ENCODE measurements at regions not wholly inside any gene's neighbourhood (a gene's known extent, or its start where the extent isn't known, plus 50 kb on each side); places are given as distances from the start of the nearest gene placed in this dataset.

DNA sequence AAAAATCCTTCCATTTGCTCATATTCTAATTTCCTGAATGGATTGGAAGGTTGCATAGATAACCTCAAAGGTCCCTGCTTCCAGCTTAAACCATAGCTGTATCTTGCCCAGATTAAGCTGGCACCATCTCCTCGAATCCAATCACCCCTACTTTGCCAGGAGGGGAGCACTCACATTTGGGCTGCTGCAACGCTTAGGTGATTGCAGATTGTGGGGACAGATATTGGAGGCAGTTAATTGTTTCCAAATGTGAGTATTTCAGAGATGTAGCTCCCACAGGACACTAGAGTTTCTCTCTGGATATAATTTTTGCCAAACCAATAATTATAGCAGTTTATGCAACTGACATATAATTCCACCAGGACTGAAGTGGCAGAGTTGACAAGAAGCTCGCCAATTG lies 53.5 kb upstream of the ACSL1 start:
- intact Hi-C loops (cut with micrococcal nuclease), result no loop called here

DNA sequence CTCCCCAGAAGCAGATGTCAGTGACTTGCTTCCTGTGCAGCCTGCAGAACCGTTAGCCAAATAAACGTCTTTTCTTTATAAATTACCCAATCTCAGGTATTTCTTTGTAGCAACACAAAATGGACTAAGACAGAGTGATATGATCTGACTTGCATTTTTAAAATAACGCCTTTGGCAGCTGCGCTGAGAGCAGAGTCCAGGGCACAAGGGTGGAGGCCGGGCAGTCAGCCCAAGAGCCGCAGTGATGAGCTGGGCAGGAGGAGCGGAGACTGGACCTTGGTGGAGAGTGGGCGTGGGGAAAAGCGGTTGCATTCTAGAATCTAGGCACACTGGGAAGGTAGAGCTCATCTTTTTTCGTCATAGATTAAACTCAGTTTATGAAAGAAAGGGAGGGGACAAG lies 56.5 kb upstream of the ACSL1 start:
- intact Hi-C loops (cut with micrococcal nuclease), result no loop called here

DNA sequence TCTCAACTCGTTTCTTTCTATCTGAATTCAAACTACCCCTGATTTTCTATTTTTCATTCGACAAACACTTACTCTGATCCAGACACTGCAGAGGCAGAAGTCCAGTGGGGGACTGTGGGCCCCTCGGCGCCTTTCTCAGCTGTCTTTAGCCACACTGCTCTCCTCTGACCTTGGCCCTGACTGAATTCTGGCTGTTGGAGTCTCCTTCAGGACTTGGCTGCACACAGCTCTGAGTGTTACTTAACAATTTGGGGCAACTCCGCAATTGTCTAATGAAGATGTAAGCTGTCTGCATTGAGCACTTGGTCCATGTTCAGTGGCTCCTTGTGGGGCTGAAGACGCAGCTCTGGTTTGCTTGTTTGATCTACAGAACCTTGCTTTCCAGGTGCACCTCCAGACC lies 57.3 kb upstream of the ACSL1 start:
- intact Hi-C loops (cut with micrococcal nuclease), result no loop called here

DNA sequence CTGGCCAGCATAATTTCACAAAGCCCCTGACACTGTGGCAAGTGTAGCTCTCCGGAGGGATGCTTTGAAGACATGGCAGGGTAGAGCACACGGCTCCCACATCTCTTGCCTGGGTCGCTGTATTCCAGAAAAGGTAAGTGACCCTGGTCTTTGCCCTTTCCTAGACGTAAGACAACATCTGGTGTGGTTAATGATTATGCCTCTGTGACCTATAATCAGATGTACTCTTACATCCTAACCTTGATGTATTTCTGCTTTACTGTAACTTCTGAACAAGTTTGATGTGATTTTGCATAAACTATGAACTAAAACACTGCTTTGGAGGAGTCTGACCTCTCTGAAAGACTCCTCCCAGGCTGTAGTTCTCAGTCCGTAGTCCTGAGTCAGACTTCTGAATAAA lies 59.1 kb upstream of the ACSL1 start:
- intact Hi-C loops (cut with micrococcal nuclease), result no loop called here

DNA sequence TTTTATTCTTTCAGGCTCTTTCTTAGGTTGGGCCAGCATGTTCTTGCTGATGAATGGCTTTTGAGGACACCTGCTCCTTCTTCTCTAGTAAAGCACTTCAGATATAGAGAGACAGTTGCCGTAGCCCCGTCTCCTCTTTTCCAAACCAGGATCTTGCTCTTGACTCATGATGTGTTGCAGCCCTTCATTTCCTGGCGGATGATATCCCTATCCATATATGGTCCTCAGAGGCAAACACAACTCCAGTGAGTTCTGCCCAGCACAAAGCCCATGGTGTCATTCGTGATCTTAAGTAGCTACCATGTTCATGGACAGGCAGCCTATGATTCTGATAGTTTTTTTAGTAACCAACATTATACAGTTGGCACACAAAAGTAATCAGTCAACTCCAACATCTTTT lies 59.8 kb upstream of the ACSL1 start:
- intact Hi-C loops (cut with micrococcal nuclease), result no loop called here

DNA sequence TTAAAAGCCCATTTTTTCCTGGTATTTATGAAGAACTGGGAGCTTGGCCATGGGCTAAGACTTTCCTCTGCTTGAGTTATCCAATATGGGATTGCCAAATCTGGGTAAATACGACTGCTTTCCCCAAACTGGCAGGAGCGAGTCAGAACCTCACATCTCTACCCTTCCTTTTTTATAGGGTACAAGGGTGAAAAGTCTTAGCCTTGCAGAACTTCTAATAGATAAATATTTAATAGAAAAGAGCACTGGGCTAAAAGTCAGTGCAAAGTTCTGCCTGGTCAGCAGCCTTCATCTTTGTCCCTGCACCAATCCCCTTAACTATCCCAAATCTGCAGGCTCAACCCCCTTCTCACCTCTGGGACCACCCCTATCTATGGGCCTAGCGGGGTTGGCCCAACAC lies 61.6 kb upstream of the ACSL1 start:
- intact Hi-C loops (cut with micrococcal nuclease), result no loop called here

DNA sequence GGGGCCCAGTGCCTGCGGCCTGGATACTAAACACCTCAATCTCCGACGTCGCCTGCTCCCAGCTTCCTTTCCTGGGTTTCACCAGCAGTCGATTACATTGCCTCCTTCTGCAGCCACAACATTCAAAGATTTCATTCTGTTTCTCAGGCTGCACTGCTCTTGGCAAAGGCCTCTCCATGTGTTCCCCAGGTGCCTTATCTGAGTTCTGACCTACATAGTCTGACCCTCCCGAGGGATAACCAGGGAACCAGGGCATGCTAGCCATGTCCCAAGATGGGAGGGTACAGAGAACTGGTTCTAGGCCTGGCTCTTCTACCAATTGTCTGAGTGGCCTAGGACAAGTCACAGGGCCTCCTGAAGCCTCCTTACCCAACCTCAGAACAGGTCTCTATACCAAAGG lies 62.2 kb upstream of the ACSL1 start:
- intact Hi-C loops (cut with micrococcal nuclease), result no loop called here

DNA sequence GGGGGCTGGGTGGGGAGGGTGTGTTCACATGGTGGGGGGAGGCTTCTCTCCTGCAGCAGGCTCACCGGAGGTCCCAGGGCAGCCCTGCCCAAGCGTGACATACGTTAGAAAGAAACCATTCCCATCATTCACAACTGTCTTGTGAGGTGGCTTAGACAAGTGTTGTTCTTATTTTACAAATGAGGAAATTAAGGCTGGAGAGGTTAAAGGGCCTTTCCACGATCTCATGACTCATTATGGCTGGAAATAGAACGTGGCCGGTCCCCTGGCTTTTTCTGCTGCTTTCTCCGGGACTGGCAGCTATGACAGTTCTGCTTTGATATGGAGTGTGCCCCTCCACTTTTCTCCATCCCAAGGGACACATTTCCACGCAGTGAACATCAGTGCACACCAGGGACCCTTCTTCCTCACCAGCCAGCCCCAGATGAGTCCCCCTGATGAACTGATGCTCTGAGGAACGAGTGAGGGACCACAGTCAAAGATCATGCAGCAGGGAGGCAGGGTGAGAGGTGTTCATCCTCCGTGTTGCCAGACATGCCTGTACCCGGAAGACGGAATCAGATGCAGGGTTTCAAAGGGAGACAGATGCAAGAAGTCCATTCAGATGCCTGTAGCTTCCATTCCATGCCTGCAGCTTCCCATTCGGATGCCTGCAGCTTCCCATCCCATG lies 64.0 kb upstream of the ACSL1 start:
- intact Hi-C loops (cut with micrococcal nuclease), result no loop called here

DNA sequence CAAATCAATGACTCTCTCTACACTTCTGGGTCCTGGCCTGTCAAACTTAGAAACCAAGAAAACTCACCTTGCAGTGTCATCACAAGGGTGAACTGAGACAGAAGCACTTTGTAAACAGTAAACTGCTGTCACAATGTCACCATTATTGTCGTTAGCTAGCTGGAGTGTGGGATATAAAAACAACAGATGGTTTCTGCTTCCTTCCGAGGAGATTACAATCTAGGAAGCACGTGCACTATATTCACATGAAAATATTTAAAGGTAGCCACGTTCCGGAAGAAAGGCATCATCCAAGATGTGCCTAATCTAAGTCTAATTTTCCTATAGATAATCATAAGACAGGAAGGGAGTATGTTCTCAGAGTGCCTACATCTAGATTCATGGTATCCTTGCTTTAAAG lies 64.7 kb upstream of the ACSL1 start:
- intact Hi-C loops (cut with micrococcal nuclease), result no loop called here

DNA sequence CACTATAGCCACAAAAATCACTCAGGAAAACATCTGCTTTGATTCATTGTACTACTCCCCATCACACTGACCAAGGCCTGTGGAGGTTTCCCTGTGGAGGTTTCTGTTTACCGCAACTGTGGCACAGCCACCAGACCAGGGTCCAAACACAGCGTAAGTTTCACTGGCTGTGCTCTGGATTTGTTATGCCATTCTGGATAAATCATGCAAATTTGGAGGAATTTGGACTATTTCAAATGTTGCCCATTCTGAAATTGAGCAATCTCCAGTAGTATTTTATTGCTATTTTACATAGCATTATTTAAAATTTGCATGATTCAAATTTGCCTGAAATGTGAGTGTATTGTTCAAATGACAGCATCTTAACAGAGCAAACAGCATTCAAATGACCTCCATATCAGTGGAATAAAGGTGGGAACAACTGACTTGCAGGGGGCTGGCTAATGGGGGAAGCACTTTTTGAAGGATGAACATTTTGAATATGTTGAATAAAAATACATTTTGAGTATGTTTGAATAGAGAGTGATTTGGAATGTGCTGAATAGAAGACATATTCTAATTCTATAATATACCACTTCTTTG lies 66.1 kb upstream of the ACSL1 start:
- intact Hi-C loops (cut with micrococcal nuclease), result no loop called here

DNA sequence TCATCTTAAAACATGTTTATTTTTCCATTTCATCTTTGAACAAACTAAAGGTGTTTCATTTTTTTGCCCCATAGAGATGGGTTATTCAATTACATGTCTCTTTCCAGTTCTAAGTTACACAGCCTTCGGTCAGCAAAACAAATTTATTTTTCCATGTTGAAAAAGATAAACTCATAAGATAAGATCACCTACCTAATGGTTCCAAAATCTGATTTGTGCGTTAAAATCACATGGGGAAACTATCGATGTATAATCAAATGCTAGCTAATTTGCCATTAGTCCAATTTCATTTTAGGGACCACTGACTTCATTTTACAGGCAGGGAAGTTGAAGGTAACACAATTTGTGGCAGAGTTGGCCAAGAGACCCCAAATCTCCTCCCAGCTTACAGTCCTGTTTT lies 67.2 kb upstream of the ACSL1 start:
- intact Hi-C loops (cut with micrococcal nuclease), result no loop called here

DNA sequence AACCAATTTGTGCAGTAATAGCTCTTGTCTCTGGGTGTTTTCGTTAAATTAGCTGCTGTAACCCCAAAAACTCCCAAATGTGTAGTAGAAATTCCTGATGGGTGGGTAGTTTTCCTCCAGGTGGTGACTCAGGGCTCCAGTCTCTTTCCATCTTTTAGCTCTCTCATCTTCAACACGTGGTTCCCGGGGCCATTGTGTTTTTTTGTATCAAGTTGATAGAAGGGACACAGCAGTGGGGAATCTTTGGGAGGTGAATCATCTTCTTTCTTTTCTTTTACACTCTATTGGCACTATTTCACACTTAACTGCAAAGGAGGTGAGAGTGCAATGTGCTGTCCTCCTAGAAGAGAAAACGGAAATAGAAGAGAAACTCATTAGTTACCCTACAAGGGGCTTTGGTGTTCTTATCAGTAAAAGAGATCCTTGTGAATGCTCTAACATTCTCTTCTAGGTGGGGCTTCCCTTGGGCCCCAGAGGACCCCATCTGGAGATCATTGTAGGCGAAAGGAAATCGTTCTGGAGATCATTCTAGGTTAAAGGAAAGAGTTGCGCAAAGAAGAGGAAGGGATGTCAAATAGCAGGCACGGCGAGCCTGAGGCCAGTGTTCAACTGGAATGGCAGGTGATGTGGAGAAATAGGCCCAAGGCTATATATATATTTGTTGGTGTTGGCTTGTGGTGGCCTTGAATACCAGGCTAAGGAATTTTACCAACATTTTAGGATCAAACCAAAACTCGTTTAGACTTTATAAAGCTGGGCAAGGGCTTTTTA lies 68.2 kb upstream of the ACSL1 start:
- intact Hi-C loops (cut with micrococcal nuclease), result no loop called here

DNA sequence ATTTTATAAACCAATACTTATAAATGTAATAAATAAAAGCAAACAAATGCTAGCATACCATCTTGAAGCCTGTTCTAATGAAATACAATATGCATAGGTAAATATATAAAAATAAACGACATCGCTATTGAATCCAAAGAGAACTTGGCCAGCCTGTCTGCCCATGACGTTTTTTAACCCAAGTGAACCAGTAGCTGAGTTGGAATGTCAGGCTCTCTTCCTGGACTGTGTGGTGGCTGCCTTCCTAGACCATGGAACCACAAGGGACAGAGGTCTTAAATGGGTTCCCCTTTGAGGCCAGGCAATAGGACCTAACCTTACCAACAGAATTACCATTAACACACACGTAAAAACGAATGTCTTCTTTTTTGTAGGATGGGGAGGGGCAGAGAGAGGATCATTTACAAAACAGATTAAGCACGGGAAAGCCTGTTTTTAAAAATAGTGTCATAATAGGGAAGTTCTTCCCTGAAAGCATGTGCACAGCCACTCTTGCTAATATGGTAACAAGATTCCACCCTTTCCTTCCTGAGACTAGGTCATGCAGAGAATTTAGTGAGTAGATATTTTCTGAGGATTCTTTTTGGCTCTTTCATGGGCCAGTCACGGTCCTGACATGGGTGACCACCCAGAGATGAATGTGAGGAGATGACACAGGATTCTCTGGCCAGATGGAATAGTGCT lies 69.4 kb upstream of the ACSL1 start:
- intact Hi-C loops (cut with micrococcal nuclease), result no loop called here

DNA sequence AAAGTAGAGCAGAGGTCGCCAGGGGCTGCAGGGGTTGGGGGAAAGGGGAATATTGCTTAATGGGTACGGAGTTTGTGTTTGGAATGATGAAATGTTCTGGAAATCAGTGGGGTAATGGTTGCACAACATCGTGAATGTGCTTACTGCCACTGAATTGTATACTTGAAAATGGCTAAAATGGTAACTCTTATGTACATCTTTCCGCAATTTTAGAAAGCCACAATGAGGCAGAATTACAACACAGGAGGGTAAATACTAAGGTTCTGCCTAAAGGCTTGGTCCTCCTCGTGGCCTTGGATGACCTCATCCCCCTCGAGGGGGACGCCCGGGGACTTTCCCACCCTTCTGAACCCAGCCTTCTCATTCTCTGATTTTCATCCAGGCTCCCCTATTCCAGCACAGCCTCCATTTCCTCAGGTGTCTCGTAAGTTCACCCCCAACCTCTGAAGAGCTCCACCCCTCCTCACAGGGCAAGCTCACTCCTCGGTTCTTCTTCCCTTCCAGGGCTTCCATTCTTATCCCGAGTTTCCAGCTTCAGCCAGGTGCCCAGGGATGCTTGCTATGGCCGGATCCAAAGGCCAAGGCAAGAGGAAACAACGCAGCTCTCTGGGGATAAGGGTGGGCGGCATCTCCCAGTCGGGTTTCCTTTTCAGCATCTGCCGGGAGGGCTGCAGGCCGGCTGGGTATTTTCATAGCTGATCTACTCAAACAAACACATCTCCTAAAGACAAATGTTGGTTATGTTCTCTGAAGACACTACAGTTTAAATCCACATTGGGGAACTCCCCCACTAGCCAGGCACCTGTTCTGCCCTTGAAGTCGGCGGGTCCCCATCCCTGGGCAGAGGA lies 71.3 kb upstream of the ACSL1 start:
- intact Hi-C loops (cut with micrococcal nuclease), result no loop called here

DNA sequence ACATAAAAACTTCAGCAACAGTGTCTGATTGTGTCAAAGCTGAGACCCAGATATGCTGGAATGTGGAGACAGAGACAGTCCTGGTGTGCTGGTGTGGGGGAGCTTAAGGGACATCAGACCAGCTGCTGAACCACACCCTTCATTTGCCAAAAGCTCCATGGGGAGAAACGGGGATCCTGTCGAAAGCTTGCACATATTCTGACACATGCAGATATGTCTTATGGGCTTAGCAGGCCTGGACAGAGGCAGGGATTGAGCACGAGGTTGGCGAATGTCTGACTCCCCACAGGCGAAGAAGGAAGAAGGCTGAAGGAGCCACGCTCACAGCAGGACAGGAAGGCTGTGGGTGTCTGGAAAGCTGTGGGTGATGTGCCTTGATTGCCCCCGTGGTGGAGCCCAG lies 72.1 kb upstream of the ACSL1 start:
- intact Hi-C loops (cut with micrococcal nuclease), result no loop called here

DNA sequence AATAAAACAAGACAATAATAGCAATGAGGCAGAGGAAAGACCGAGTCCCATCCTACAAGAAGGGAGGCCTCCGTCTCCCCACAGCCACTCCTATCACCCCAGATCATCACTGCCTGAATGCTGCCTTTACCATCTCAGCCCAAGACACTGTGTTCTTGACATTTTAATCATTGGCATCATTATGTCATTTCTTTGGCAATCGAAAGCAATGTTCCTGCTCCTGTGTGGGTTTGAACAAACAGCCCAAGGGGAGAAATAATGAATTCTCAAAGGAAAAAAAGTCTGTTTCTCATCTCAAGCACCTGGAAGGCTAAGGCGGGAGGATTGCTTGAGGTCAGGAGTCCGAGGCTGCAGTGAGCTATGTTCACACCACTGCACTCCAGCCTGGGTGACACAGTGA lies 73.0 kb upstream of the ACSL1 start:
- intact Hi-C loops (cut with micrococcal nuclease), result no loop called here

DNA sequence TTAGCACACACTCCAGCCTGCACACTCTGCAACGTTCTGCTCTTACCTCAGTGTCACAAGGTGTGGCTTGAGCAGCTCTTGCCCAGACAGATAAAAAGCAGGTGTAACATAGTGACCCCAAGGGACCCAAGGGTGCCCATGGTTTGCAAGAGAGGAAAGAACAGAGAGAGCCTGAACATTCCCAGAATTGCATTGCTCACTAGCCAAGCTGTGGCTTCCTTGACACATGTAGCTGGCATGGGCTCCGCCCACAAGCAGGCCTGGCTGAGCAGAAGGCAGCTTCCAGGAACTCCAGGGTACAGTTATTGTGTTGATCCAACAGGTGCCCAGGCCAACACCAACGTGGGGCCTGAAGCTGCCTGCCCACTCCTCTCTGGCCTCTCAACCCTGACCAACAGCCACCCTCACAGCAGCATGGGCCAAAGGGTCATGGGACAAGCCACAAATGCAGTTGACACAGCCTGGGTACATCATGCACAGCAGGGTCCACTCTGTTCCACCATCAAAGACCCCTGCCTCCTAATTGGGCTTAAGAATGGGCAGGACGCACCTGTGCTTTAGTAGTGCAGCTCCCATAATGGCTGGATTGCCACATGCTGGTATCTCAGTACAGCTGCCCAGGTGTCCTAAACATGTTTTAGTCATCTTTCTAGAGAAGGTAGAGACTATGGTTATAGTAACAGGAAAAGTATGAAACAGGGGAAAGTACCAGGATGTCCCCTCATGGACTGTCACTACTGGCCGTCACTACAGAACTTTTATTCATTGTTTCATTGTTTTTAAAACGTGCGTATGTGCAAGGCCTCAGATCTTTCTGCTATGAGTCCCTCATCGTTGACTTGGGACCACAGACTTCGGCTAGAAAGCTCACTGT lies 73.7 kb upstream of the ACSL1 start:
- intact Hi-C loops (cut with micrococcal nuclease), result no loop called here

DNA sequence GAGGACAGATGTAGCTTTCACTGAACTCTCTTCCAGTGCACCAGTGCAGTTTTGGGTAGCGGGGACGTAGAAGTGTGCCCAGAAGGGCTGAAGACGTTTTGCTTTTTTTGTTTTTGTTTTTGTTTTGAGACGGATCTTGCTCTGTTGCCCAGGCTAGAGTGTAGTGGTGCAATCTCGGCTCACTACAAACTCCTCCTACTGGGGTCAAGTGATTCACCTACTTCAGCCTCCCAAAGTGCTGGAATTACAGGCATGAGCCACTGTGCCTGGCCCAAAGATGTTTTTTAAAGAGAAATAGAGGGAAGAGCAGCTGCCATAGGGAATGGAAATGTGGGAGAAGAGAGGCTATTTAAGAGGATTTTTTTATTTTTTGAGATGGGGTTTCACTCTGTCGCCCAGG lies 74.4 kb upstream of the ACSL1 start:
- intact Hi-C loops (cut with micrococcal nuclease), result no loop called here

DNA sequence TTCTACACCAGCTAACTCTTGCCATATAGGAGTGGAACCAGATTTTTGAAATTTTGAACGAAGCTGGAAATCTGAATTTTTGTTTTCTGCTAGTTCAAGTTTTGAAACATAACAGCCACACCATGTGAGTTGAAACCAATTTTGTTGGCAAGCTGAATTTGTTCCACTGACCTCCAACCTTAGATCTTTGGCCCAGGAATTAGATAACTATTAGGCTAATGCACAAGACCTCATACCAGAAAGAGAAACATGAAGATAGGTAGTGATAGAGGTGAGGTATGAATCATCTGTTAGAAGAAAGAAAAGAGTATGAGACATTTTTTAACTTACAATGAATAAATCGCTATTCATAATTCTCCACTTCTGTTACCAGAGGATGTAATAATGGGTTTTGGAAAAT lies 76.8 kb upstream of the ACSL1 start:
- intact Hi-C loops (cut with micrococcal nuclease), result no loop called here

DNA sequence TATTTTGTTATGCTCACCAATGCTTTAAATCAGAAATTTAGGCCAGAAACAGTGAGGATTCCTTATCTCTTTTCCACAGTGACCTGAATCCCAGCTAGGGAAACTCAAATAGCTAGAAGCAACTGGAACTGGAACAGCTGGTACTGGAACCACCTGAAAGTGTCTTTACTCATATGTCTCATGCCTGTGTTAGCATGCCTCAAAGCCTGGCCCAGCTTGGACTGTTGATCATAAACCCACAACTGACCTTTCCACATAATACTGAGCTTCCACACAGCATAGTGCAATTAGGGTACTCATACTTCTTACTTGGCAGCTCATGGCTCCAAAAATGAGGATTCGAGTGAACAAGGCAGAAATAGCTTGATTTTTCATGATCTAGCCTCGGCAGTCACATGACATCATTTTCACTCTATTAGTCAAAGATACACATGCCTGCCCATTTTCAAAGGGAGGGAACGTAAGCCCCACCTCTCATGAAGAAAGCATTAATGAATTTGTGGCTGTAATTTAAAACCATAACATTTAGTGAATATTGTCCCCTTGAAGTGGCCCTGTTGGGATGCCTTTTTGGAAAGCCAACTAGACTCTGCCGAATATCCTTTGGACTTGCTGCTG lies 80.8 kb upstream of the ACSL1 start:
- intact Hi-C loops (cut with micrococcal nuclease), result no loop called here
